Body of pancreas (tissue), 4 donors: ENCODE measurements at regions not wholly inside any gene's neighbourhood (a gene's known extent, or its start where the extent isn't known, plus 50 kb on each side); places are given as distances from the start of the nearest gene placed in this dataset.
A peak's percentile ranks its signal among the peaks of the same experiment; 100 is the strongest.

Source experiments
- ATAC-seq: fragments of 150-250 bp; one replicate; pipeline ENCODE4 v1.9.1; 2016
- DNase-seq, 4 donors: peaks; one replicate each; pipeline ENCODE4 v3.0.0-alpha.2; 2019
- H3K27ac ChIP-seq, 4 donors: fragments of 200-600 bp; sonication (generic); 1 replicate in 3 of 4; 2 replicates in 1 of 4; pipeline versions ENCODE4 v1.5.1 to v1.6.1; 2016 to 2019; ENCODE audit warnings: mild to moderate bottlenecking in 1 of 4, mixed read lengths in 1 of 4, moderate library complexity in 1 of 4
- H3K27me3 ChIP-seq, 2 donors: fragments of 200-600 bp; sonication (generic); one replicate each; pipeline ENCODE4 v1.6.0; 2016; ENCODE audit warnings: mild to moderate bottlenecking in 1 of 2
- H3K36me3 ChIP-seq, 2 donors: fragments of 200-600 bp; sonication (generic); replicated peaks in 1 of 2; 2 replicates each; pipeline ENCODE4 v1.5.1; 2016; ENCODE audit warnings: low read depth in 2 of 2; ENCODE audit not compliant: insufficient read depth in 1 of 2
- H3K4me1 ChIP-seq: fragments of 200-600 bp; sonication (generic); one replicate; pipeline ENCODE4 v1.6.0; 2016
- H3K4me3 ChIP-seq, 2 donors: fragments of 200-600 bp; sonication (generic); 1 replicate in 1 of 2; 2 replicates in 1 of 2; pipeline ENCODE4 v1.5.1; 2016 to 2019
- H3K9me3 ChIP-seq, 3 donors: fragments of 200-600 bp; sonication (generic); 1 replicate in 2 of 3; 2 replicates in 1 of 3; pipeline ENCODE4 v1.5.1; 2016
- CTCF ChIP-seq, 7 experiments: fragments of 450-650 bp in 4 of 7; fragments of 200-600 bp in 3 of 7; sonication (generic) in 3 of 7; IDR thresholded peaks; one replicate each; pipeline ENCODE4 v1.5.1; 2016 to 2019; ENCODE audit warnings: antibody characterized with exemption in 7 of 7
- POLR2A ChIP-seq, 3 donors: fragments of 450-650 bp; IDR thresholded peaks; one replicate each; pipeline ENCODE4 v1.6.1; 2016; ENCODE audit warnings: antibody characterized with exemption in 3 of 3, mild to moderate bottlenecking in 2 of 3
- WGBS, 2 donors: methylation state at CpG; one replicate each; pipeline ENCODE4 v1.1.5; 2017; 5-methylcytosine and 5-hydroxymethylcytosine counted together
- intact Hi-C: fragments of 100-400 bp; cut with DNase I; formaldehyde crosslinking; loops from one replicate; pipeline ENCODE4 v1.15.1; 2023

- no peak for ATAC-seq
- Histone ChIP-seq H3K27me3 (no peaks in the 10 kb centered on the region), H3K9me3 (no peaks in the 10 kb centered on the region), H3K36me3 (no peaks in the 10 kb centered on the region), H3K4me3 (no peak overlapping the region), H3K27ac (no peak overlapping the region), H3K4me1 (no peaks in the 10 kb centered on the region)
- TF ChIP-seq POLR2A (IDR thresholded peaks at IDR 0.05) (no peak), CTCF (IDR thresholded peaks at IDR 0.05) (no peak)
- intact Hi-C loops: no loop called here
- 56 to 64% methylated on average over 2 of the region's 2 CpGs for WGBS, 2 donors
- peak in 1 of 4 donors; percentile 10 for DNase-seq
Observed at GRCh38 chr6:132063738-132064137, 112.6 kb upstream of the CCN2 start.

- 75 to 79% methylated on average over 5 of the region's 5 CpGs for WGBS, 2 donors
- TF ChIP-seq POLR2A (IDR thresholded peaks at IDR 0.05) (no peak), CTCF (IDR thresholded peaks at IDR 0.05) (no peak)
- no peak for DNase-seq
- ATAC-seq: no peak
- no peak overlapping the region for H3K27ac ChIP-seq
- no peaks in the 10 kb centered on the region for H3K36me3 ChIP-seq
- no peaks in the 10 kb centered on the region for H3K4me1 ChIP-seq
- H3K27me3 ChIP-seq: no peaks in the 10 kb centered on the region
- intact Hi-C loops: no loop called here
- no peaks in the 10 kb centered on the region for H3K9me3 ChIP-seq
- no peak overlapping the region for H3K4me3 ChIP-seq
Observed at GRCh38 chr6:132063204-132063603, 112.0 kb upstream of the CCN2 start.

GRCh38 chr6:132062626-132063025 is 111.5 kb upstream of the CCN2 start:
- WGBS, 2 donors: 83 to 86% methylated on average over 3 of the region's 3 CpGs

GRCh38 chr6:132061381-132061780 is 110.2 kb upstream of the CCN2 start:
- DNase-seq (no peak), ATAC-seq (no peak)
- H3K27ac ChIP-seq: no peak overlapping the region
- WGBS, 2 donors: 23 to 31% methylated on average over 1 of the region's 1 CpG
- intact Hi-C loops: no loop called here
- H3K36me3 ChIP-seq: no peaks in the 10 kb centered on the region
- H3K9me3 ChIP-seq: no peaks in the 10 kb centered on the region
- H3K27me3 ChIP-seq: no peaks in the 10 kb centered on the region
- no peak for TF ChIP-seq POLR2A (IDR thresholded peaks at IDR 0.05)
- no peak for TF ChIP-seq CTCF (IDR thresholded peaks at IDR 0.05)
- no peaks in the 10 kb centered on the region for H3K4me1 ChIP-seq
- no peak overlapping the region for H3K4me3 ChIP-seq

More at GRCh38 chr6:132062626-132063025, 111.5 kb upstream of the CCN2 start:
- intact Hi-C loops: no loop called here
- Histone ChIP-seq H3K27ac (no peak overlapping the region), H3K9me3 (no peaks in the 10 kb centered on the region), H3K27me3 (no peaks in the 10 kb centered on the region), H3K4me3 (no peak overlapping the region), H3K36me3 (no peaks in the 10 kb centered on the region), H3K4me1 (no peaks in the 10 kb centered on the region)
- DNase-seq (no peak), ATAC-seq (no peak)
- TF ChIP-seq POLR2A (IDR thresholded peaks at IDR 0.05) (no peak), CTCF (IDR thresholded peaks at IDR 0.05) (no peak)

GRCh38 chr6:132060591-132060990 is 109.4 kb upstream of the CCN2 start:
- intact Hi-C loops: no loop called here
- Histone ChIP-seq H3K9me3 (no peaks in the 10 kb centered on the region), H3K4me1 (no peaks in the 10 kb centered on the region), H3K4me3 (no peak overlapping the region), H3K27me3 (no peaks in the 10 kb centered on the region), H3K27ac (no peak overlapping the region), H3K36me3 (no peaks in the 10 kb centered on the region)
- TF ChIP-seq POLR2A (IDR thresholded peaks at IDR 0.05) (no peak), CTCF (IDR thresholded peaks at IDR 0.05) (no peak)
- DNase-seq (no peak), ATAC-seq (no peak)
- 57 to 59% methylated on average over 4 of the region's 4 CpGs for WGBS, 2 donors
